ENCODE measurements at regions not wholly inside any gene's neighbourhood (a gene's known extent, or its start where the extent isn't known, plus 50 kb on each side); places are given as distances from the start of the nearest gene placed in this dataset.

DNA sequence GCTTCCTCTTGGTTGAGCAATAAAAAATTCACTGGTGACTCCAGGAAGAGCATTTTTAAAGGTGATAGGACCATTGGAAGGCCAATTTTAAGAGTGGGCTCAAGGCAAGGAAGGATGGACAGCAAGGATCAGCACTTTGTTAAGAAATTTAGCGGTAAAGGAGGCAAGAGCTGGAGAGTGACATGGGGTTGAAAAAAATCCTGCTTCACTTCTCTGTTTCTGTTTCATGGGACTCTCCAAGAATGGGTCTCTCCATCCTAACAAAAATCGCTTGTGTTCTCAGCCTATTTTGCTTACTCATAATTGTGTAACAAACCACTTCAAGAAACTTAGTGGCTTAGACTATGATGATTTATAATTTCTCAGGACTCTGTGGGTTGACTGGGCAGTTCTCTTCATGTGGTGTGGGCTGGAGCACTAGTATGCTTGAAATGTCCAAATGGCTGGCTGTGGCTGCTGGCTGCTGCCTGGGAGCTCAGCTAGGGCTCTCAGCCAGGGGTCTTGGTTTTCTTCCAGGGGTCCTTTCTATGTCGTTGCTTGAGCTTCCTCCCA lies 59.8 kb upstream of the ZNRF2 start (continued):
- no peak for TF ChIP-seq GTF2F1 (IDR thresholded peaks at IDR 0.05; ENCODE audit: borderline replicate concordance, low read depth, low read length)

All from H1 (cell line).